ENCODE measurements at regions not wholly inside any gene's neighbourhood (a gene's known extent, or its start where the extent isn't known, plus 50 kb on each side); places are given as distances from the start of the nearest gene placed in this dataset.
A peak's percentile ranks its signal among the peaks of the same experiment; 100 is the strongest.
"Not testable (repeated sequence)": the region's sequence is repeated elsewhere in the genome, so short reads cannot be mapped to it uniquely, and the experiment has no call there.

DNA sequence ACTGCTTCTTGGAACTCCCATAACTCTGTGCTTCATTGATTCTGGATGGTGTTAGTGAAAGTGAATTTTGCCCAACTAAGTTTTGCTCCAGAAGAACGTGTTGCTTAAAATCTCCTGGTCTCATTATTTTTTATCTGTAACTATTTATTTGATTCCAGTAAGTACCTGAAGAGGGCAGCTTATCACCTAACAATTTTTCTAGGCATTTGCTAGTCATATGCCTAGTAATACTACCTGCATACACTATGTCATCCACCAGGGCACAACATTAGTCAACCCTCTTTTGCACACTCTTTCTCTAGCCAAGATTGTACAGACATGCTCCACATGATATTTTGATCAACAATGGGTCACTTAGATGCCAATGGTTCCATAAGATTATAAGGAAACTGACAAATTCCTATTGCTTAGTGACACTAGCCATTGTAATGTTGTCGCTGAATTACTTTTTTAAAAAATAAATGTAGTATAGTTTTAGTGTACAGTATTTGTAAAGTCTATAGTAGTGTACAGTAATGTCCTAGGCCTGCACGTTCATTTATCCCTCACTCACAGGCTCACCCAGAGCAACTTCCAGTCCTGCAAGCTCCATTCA is 499.9 kb upstream of the AADAT start:
- DNase-seq (no peak), ATAC-seq (no peak)
- intact Hi-C loops (cut with micrococcal nuclease), result no loop called here

DNA sequence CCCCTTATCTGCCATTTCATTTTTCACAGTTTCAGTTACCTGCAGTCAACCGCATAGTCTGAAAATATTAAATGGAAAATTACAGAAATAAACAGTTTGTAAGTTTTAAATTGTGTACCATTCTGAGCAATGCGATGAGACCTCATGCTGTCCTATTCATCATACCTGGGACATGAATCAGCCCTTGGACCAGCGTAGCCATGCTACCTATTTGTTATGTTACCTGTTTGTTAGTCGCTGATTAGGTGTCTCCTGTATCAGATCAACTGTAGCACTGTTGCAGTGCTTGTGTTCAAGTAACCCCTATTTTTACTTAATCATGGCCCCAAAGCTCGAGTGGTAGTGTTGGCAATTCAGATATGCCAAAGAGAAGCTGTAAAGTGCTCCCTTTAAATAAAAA is 492.2 kb upstream of the AADAT start:
- ATAC-seq, result no peak
- no peak for DNase-seq
- intact Hi-C loops (cut with micrococcal nuclease), result no loop called here

DNA sequence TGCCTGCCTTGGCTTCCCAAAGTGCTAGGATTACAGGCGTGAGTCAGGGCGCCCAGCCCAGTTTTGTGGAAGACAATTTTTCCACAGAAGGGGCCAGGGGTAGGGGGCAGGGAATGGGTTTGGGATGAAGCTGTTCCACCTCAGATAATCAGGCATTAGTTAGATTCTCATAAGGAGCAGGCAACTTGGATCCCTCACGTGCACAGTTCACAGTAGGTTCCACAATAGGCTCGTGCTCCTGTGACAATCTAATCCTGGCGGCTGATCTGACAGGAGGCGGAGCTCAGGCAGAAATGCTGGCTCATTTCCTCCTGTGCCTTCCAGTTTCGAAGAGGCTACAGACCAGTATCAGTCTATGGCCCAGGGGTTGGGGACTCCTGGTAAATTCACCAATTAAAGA is 491.6 kb upstream of the AADAT start:
- no peak for ATAC-seq
- intact Hi-C loops (cut with micrococcal nuclease), result no loop called here
- DNase-seq, result no peak

DNA sequence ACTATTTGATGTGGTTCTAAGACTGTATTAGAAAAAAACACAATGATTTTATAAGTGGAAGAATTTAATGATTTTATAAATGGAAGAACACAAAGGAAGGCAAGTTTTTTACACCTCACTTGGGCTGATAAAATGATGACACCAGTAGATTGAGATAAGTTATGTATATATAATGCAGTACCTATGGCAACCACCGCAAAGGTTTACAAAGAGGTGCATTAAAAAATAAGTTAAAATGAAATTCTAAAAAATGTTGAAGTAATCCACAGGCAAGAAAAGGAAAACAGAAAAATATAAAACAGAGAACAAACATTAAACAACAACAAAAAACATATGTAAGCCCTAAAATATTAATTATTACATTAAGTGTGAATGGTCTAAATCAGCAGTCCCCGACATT is 490.9 kb upstream of the AADAT start:
- DNase-seq (no peak), ATAC-seq (no peak)
- intact Hi-C loops (cut with micrococcal nuclease), result no loop called here

DNA sequence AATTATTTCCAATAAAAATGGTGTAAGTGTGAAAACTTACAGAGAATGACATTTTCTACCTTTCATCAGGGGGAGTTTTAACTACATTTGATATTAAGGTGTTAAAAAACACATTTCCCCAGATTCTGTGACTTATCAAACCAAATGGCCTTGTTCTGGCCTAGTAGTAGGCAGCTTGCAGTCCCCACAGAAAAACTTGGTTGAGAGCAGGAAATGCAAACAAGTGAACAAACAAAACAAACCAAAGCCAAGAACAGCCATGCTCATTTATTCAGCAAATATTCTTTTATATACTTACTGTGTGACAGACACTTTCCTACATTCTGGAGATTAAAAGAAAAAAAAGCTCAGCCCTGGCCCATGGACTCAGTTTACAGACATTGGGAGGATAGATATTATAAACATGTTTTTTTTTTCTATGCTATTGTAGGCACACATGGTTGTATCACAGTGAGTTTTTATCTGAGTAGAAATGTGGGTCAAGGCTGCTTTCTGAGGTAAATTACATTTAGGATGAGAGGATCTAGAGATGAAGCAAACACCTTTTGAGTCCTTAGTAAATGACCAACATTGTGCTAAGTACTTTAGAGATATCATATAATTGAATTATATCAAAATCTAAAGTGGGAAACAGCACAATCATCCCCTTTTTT is 449.2 kb upstream of the AADAT start:
- ATAC-seq (no peak), DNase-seq (no peak)
- intact Hi-C loops (cut with micrococcal nuclease), result no loop called here

DNA sequence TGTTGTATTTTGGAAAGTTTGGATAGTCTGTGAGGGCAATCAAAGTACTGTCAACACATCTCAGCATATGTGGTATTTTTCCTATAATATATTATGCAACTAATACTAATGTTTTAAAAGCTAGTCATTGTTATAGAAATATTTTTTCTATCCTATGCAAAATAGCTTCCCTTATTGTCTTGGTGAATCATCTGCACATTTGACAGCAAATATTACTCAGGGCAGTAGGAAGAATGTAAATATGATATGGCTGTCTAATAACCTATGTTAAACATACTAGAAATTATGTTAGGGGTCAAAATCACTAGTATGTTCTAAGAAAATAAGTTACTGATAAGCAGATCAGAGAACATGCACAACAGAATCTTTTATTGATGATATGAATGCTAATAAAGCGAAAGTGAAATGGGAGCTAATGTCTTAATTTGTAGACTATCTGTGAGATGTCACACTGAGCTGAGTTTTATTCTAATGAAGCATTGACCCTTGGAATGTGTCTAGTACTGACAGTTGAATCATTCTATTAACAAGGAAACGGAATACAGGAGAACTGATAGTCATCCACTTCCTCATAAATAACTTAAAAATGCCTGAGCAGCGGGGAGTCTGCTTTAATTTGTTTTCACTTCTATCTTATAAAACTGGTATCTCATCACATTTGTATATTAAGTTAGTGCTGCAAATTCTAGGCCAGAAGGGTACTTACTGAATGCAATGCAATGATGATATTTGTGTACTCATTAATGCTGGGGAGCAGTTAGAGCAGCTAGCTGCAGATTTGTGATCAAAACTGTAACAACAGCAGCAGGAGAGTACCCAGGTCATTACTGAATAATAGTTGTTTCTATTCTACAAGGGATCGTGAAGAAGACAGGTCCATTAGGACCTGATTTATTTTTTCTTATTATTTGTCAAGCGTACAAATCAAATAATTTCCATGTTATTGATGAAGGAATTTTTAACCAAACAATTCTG is 440.3 kb upstream of the AADAT start:
- no peak for ATAC-seq
- intact Hi-C loops (cut with micrococcal nuclease), result no loop called here

DNA sequence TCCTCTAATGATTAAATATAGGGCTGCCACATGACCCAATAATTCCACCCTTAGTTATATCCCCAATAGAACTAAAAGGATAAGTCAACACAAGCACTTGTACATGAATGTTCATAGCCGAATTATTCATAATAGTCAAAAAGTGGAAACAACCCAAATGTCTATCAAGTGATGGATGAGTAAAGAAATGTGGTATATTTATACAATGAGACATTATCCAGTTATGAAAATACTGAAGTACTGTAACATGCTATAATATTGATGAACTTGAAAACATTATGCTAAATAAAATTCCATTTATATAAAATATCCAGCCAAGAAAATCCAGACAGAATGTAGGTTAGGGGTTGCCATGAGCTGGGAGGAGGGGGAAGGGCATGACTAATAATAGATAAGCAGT is 436.7 kb upstream of the AADAT start:
- no peak for DNase-seq
- intact Hi-C loops (cut with micrococcal nuclease), result no loop called here
- ATAC-seq, result no peak

More for the DNA sequence above, 440.3 kb upstream of the AADAT start:
- no peak for DNase-seq

DNA sequence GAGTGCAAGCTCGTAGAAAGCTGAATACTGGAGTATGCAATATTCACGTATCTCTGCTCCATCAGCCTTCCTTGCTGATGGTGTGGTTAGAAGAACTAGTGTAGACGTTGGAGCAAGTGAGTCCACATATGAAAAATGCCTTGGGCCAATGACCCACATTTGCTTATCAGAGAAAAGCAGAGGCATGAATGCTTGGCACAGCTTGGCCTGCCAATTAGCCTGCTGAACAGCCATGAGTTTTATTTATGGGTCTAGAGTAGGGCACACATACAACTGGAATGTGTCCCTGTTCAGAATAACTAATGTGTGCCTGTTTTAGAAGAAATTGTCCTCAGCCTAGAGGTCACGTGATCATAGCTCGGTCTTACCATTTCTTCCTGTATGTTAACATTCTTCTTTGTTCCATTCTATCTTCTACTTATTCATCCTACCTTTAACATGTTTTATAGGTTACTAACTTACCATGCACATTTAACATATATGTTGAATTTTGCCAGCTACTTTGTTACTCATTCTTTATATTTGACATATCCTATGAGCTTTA is 432.7 kb upstream of the AADAT start:
- intact Hi-C loops (cut with micrococcal nuclease), result no loop called here
- peak; percentile 27 for DNase-seq
- peak; percentile 86 for ATAC-seq

DNA sequence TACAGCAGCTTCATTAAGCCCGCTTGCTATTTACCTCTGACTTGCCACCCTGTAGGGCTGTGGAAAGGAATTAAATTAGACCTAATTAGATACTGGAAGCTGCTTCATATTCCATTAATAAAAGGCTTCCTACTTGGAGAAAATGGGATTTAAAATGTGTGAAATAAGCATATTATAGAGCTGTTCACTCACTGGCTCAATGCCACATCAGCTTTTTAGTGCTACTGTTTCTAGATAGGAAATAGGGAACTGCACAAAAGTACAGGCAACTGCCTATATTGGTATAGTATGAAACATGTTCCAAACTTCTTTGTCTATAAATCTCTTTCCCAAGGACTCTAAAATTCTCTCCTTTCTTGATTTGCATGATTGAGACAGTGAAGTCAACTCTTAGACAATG is 407.9 kb upstream of the AADAT start:
- intact Hi-C loops (cut with micrococcal nuclease), result no loop called here
- ATAC-seq (no peak), DNase-seq (no peak)

DNA sequence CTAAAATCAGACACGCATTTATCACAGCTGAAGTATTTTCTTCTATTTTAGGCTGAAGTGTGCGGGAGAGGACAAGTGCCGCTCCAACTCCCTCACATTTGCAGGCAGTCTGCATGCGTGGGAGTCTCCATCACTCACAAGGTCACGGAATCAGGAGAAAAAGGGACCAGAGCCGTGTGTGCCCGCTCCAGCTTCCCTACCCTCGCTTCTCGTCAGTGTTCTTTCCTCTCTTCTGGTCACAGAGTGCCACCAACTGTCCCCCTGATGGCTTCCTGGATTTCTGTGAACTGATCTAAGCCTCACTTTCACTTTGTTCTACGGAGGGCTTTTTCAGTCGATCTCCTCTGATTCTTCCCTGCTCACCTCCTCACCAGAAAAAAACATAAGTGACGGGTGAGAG is 407.4 kb upstream of the AADAT start:
- intact Hi-C loops (cut with micrococcal nuclease), result no loop called here
- ATAC-seq (no peak), DNase-seq (no peak)

DNA sequence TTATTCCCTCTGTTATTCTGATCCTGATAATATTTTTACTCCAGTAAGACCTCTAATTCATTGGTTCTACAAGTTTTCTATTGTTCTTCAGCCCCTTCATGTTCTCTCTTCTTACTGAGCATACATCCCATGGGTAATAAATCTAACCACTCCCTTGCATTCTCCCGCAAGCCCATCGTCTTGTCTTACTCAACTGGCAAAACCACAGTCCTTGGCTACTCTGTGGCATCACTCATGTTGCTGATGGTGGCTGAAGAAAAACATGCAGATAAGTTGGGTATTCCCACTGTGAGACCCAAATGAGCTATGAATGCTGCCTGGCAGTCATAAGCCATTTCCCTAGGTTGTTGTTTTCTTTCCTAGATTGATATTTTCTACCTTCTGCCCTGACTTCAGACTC is 402.2 kb upstream of the AADAT start:
- intact Hi-C loops (cut with micrococcal nuclease), result no loop called here
- ATAC-seq, result no peak
- DNase-seq, result no peak

DNA sequence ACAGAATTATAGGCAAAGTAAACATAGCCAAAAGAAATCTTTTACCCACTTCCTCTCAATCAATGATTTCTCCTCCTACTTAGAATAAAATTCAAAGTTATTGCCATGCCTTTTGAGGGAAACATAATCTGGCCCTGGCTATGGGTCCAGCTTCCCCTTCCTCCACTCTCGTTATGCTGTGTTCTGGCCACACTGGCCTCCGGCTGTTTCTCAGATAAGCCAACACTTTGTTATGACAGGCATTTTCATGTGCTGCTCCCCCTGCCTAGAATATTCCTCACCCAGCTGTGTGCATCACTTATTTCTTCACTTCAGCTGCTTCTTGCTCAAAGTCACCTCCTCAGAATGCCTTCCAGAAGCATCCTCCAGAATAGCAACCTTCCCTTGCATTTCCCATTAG is 386.6 kb upstream of the AADAT start:
- ATAC-seq (no peak), DNase-seq (no peak)
- intact Hi-C loops (cut with micrococcal nuclease), result no loop called here

DNA sequence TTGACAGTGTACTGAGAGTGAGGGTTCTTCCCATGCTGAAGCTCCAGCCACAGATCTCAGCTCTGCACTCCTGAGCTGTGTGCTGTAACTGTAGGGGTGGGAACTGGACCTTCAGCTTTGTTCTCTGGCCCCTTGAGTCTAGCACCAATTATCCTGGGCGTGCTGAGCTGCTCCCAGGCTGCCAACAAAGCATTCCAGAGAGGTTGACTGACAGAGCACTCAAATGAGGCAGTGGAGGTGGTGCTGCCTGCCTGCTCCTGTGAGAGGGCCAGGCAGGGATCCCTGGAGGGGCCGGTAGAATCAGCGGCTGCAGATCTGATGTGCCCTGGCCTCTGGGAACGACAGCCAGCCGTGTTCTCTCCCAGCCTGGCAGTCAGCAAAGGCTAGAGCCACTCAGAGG is 375.7 kb upstream of the AADAT start:
- DNase-seq (no peak), ATAC-seq (no peak)
- intact Hi-C loops (cut with micrococcal nuclease), result no loop called here

DNA sequence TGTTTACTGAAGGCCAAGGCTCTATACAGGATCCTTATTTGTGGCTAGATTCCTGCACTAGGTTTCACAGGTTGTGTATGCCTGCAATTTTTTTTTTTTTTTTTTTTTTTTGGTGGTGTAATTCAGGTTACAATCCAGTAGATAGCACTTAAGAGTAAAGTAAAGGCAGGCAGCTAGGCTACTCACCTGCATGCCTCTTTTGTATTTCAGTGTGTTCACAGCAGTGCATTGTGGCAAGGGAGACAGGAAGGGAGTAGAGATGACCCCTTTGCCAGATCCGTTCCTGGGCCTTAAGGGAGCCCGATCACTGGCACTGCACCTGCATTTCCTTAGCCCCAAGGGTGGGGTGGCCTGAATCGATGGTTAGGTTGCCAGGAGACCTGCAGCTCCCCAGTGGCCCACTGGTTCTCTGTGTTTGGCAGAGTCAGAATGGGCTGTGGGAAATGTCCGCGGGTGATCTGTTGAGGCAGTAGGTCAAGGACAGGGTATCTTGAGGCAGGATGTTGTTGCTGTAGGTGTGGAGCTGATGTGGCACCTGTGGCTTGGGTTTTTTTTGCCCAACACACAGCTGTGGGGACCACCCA is 374.9 kb upstream of the AADAT start:
- DNase-seq (no peak), ATAC-seq (no peak)
- intact Hi-C loops (cut with micrococcal nuclease), result no loop called here

DNA sequence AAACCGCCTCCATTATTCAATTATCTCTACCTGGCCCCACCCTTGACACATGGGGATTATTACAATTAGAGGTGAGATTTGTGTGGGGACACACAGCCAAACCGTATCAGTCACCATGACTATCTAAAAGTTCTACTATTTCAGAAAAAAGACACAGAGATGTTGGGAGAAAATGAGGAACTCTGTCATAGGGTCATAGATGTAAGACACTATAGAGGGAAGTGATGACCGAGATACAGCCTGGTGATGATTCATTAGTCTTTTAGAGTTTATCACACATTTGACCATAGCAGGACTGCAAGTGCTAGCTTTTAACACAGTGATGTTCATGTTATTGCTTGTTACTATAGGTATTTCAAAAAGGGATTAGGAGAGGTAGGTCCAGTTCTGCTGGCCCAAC is 357.0 kb upstream of the AADAT start:
- intact Hi-C loops (cut with micrococcal nuclease), result no loop called here
- DNase-seq (no peak), ATAC-seq (no peak)

DNA sequence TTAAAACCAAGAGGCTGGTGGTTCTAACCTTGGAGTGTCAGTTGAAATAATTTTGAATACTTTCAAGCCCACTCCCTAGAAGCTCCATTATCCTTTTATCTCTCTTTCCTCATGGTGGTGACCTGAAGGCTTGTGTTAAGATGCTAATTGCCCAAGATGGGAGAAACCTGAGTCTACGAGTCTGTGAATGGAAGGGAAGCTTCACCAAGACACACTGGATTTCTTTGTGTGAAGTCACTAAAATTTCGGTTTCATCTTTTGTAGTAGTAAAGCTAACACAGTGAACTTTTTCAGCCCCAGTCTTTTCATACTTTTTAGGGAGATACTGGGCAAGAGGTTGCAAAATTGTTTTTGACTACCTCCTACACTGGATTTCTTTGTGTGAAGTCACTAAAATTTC is 351.4 kb upstream of the AADAT start:
- ATAC-seq; intact Hi-C loops (cut with micrococcal nuclease); DNase-seq: not testable (repeated sequence)

DNA sequence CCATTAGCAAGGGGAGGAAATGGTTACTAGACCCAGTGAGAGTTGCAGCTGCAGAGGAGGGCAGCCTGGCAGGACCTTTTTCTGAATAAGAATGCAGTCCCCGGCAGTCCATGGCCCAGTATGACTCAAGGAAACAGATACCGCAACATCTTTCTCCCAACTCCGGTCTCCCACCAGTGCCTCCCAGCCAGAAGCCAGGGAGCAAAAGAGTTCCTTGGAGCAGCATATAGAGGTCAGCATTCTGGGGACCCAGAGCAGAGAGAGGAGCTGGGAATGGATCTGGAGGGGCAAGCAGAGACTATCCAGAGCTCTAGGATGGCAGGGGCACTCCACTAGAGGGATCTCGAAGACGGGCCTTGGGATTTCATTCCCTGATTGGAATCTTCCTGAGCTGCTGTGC is 339.2 kb upstream of the AADAT start:
- intact Hi-C loops (cut with micrococcal nuclease), result no loop called here
- ATAC-seq, result no peak
- DNase-seq, result no peak

DNA sequence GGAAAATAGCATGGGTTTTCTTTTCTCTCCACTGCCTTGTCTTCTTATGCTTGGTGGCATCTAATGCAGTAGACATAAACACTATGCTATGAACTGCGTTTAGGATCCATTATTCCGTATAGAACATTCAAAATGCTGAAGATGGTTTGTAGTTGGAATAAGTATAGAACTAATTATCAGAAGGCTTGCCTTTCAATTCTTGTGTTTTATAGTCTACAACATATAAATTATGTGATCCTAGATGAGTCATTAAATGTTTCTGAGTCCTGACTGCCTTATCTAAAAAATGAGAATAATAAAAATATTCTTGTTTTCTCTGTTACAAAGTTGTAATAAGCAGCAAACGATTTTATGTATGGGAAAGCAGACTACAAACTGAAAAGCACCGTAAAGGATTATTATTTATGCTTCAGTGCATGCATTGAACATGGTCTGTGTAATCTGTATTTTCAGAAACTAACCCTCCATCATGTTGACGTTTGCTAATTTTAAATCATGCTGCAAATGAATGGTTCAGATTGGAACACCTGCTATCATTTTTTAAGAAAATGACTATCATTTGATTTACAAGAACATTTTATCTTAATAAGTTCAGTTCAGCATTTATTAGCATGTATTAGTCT is 335.9 kb upstream of the AADAT start:
- ATAC-seq, result no peak
- intact Hi-C loops (cut with micrococcal nuclease), result no loop called here

DNA sequence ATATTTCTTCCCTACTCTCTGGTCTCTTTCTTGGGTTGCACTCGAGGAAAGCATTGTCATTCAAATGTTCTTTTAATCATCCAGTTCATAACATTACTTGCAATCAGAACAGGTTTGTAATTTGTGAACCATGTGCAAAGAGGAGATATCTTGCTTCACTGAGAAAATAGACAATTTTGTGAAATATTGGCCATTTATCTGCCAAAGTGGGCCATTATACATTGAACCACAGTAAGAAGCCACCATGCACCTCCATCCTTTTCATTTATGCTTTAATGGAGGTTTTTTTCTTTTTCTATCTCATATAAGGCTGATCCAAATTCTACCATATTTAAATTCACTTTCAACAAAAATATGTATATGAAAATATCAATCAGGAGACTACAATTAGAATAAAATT is 335.3 kb upstream of the AADAT start:
- no peak for ATAC-seq
- no peak for DNase-seq
- intact Hi-C loops (cut with micrococcal nuclease), result no loop called here

More for the DNA sequence above, 335.9 kb upstream of the AADAT start:
- DNase-seq, result no peak
